HEK293T (cell line): ENCODE measurements at regions not wholly inside any gene's neighbourhood (a gene's known extent, or its start where the extent isn't known, plus 50 kb on each side); places are given as distances from the start of the nearest gene placed in this dataset.

ENCODE experiments used
- CTCF ChIA-PET: fragments of 350-600 bp; formaldehyde crosslinking; extraction: SDS; loops from one replicate; lab custom pipeline; 2021; ENCODE audit warnings: antibody characterized with exemption, inconsistent platforms; lab: Yijun Ruan, JAX
- POLR2A ChIA-PET: fragments of 350-600 bp; formaldehyde crosslinking; extraction: SDS; loops from one replicate; lab custom pipeline; 2020; ENCODE audit warnings: antibody characterized with exemption, inconsistent platforms; lab: Yijun Ruan, JAX
- DNase-seq: peaks from one replicate; pipeline ENCODE4 v3.0.0; 2012; ENCODE audit warnings: mixed read lengths; ENCODE audit errors: extremely low spot score
- ARNT ChIP-seq: fragments of 450-650 bp; IDR thresholded peaks from 2 replicates; pipeline ENCODE4 v1.6.1; 2017; ENCODE audit warnings: mild to moderate bottlenecking
- BHLHE40 ChIP-seq: fragments of 450-650 bp; IDR thresholded peaks from 2 replicates; pipeline ENCODE4 v1.6.1; 2016; ENCODE audit warnings: mild to moderate bottlenecking, moderate library complexity, borderline replicate concordance
- CTBP1 ChIP-seq: fragments of 450-650 bp; IDR thresholded peaks from 2 replicates; pipeline ENCODE4 v1.6.1; 2016; ENCODE audit warnings: borderline replicate concordance
- ELF4 ChIP-seq: fragments of 450-650 bp; IDR thresholded peaks from 2 replicates; pipeline ENCODE4 v1.6.1; 2017; ENCODE audit warnings: antibody characterized with exemption
- FOXA1 ChIP-seq: fragments of 450-650 bp; IDR thresholded peaks from 2 replicates; pipeline ENCODE4 v1.6.1; 2016; ENCODE audit warnings: mild to moderate bottlenecking
- FOXK2 ChIP-seq: fragments of 450-650 bp; IDR thresholded peaks from 2 replicates; pipeline ENCODE4 v1.6.1; 2016; ENCODE audit warnings: mild to moderate bottlenecking
- FOXM1 ChIP-seq: fragments of 450-650 bp; IDR thresholded peaks from 2 replicates; pipeline ENCODE4 v1.6.1; 2017; ENCODE audit warnings: mild to moderate bottlenecking, borderline replicate concordance
- HDGF ChIP-seq: fragments of 450-650 bp; IDR thresholded peaks from 2 replicates; pipeline ENCODE4 v1.6.1; 2017; ENCODE audit warnings: antibody characterized with exemption, borderline replicate concordance
- L3MBTL2 ChIP-seq: fragments of 450-650 bp; conservative IDR thresholded peaks from 2 replicates; pipeline ENCODE4 v1.6.1; 2016; ENCODE audit warnings: mild to moderate bottlenecking
- LEF1 ChIP-seq: fragments of 450-650 bp; IDR thresholded peaks from 2 replicates; pipeline ENCODE4 v1.6.1; 2017; ENCODE audit warnings: mild to moderate bottlenecking, borderline replicate concordance
- NFRKB ChIP-seq: fragments of 450-650 bp; IDR thresholded peaks from 2 replicates; pipeline ENCODE4 v1.6.1; 2016; ENCODE audit warnings: mild to moderate bottlenecking, moderate library complexity
- PKNOX1 ChIP-seq: fragments of 450-650 bp; IDR thresholded peaks from 2 replicates; pipeline ENCODE4 v1.6.1; 2016
- SP1 ChIP-seq: fragments of 450-650 bp; IDR thresholded peaks from 2 replicates; pipeline ENCODE4 v1.6.1; 2017
- SUZ12 ChIP-seq: fragments of 450-650 bp; IDR thresholded peaks from 2 replicates; pipeline ENCODE4 v1.6.1; 2016; ENCODE audit warnings: mild to moderate bottlenecking
- TARDBP ChIP-seq: fragments of 450-650 bp; IDR thresholded peaks from 2 replicates; pipeline ENCODE4 v1.6.1; 2016
- ZNF384 ChIP-seq: fragments of 450-650 bp; IDR thresholded peaks from 2 replicates; pipeline ENCODE4 v1.6.1; 2016

GRCh38 chr17:33739714-33740113 lies 446.6 kb upstream of the ASIC2 start:
- ChIA-PET CTCF (interaction anchor here (0.6 kb wide), 1 partner anchor 973 kb away, joined by 3 read pairs; no protein-coding TSS in a partner anchor), POLR2A (no interaction called here)
- DNase-seq: no peak
- TF ChIP-seq ARNT (no peak), ELF4 (no peak), LEF1 (no peak), SP1 (no peak), FOXK2 (no peak), SUZ12 (no peak), PKNOX1 (no peak), CTBP1 (no peak), ZNF384 (no peak), NFRKB (no peak), L3MBTL2 (no peak), FOXM1 (no peak), HDGF (no peak), TARDBP (no peak)

DNA sequence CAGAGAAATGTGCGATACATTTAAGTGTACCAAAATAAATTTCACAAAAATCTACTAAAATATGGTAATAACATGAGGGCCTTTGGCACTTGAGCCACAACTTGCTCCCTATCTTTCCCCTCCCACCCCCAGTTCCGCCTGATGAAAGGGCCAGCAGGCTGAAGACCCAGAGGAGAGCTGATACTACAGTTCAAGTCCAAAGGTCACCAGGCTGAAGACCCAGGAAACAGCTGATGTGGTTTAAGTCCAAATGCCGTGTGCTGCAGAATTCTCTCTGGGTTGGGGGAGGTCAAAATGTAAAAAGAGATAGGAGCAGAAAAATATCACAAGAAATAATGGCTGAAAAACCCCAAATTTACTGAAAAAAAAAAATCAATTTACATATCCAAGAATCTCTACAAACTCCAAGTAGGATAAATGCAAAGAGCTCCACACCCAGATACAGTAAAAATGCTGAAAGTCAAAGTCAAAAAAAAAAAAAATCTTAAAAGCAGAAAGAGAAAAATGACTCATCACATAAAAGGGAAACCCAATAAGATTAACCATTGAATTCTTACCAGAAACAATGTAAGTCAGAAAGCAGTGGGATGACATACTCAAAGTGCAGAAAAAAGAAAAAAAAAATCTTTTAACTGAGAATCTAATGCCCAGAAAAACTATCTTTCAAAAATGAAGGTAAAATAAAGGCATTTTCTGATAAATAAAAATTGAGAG lies 452.1 kb upstream of the ASIC2 start:
- ChIA-PET POLR2A (no interaction called here), CTCF (no interaction called here)
- TF ChIP-seq HDGF (no peak), SP1 (no peak), TARDBP (no peak), NFRKB (no peak), FOXM1 (no peak), L3MBTL2 (no peak), FOXK2 (no peak), ELF4 (no peak), ARNT (no peak), LEF1 (no peak), BHLHE40 (no peak), PKNOX1 (no peak)
- DNase-seq: no peak

DNA sequence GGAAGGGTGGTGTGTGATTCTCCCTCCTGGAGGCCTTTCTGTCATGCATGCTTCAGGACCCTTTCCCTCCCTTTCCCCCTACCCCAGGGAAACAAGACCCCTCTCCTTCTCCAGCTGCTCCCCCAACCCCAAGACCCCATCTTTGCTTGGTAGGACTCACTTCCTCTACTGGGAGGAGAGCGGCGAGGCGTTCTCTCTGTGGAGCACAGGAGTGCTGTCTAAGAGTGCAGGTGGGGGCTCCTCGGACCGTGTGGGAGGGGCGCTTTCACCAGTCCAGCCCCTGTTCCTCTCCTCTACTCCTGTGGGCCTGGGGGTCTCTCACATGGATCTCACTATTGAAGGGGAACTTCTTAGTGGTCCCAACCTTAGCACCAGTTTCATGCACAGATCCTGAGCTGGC lies 456.1 kb upstream of the ASIC2 start:
- TF ChIP-seq FOXA1 (no peak), PKNOX1 (no peak), ELF4 (no peak), TARDBP (no peak), SP1 (no peak), BHLHE40 (no peak), FOXK2 (no peak), LEF1 (no peak), ARNT (no peak), NFRKB (no peak), FOXM1 (no peak), SUZ12 (no peak), L3MBTL2 (no peak), HDGF (no peak), ZNF384 (no peak), CTBP1 (no peak)
- ChIA-PET CTCF (interaction anchor here (1.0 to 1.6 kb wide), 2 partner anchors 24 to 46 kb away, joined by 3 read pairs; no protein-coding TSS in a partner anchor), POLR2A (no interaction called here)
- no peak for DNase-seq

- ChIA-PET POLR2A (no interaction called here), CTCF (interaction anchor here (0.7 to 1.6 kb wide), 7 partner anchors 11 to 752 kb away, joined by 3 to 11 read pairs (median 3); no protein-coding TSS in a partner anchor)
- TF ChIP-seq ARNT (no peak), PKNOX1 (no peak), FOXM1 (no peak), SUZ12 (no peak), ELF4 (no peak), ZNF384 (no peak), TARDBP (no peak), LEF1 (no peak), NFRKB (no peak), FOXK2 (no peak), BHLHE40 (no peak), CTBP1 (no peak), SP1 (no peak), L3MBTL2 (no peak)
- peak; percentile 49 for DNase-seq
Observed at GRCh38 chr17:33750943-33751701, 458.0 kb upstream of the ASIC2 start.

DNA sequence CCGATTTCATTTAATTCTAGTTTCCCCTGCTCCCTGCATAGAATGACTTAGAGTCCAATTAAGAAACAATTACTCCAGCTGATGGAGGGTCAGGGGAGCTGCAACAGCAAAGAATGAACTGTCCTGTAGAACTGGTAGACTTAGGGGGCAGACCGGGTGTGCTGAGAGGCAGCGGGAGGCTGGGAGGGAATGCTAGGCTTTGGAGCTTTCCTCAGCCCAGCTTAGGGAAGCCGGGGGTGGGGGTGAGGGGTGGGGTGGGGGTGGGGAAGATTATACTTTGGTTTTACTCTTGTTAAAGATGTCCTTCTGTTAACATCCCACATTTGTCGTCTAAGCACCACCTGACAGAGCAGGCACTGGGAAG lies 458.6 kb upstream of the ASIC2 start:
- ChIA-PET POLR2A (no interaction called here), CTCF (interaction anchor here (1.0 to 1.5 kb wide), 2 partner anchors 14 to 26 kb away, joined by 4 to 11 read pairs; no protein-coding TSS in a partner anchor)

More for the DNA sequence above, 458.6 kb upstream of the ASIC2 start:
- TF ChIP-seq SUZ12 (no peak), FOXA1 (no peak), LEF1 (no peak), BHLHE40 (no peak), SP1 (no peak), HDGF (no peak), NFRKB (no peak), ARNT (no peak)
- no peak for DNase-seq
